Activated effector memory CD4-positive, alpha-beta T cell treated with Interleukin-2 at 50 U/mL for 16 hours (primary cell): ENCODE measurements at regions not wholly inside any gene's neighbourhood (a gene's known extent, or its start where the extent isn't known, plus 50 kb on each side); places are given as distances from the start of the nearest gene placed in this dataset.

ENCODE experiments used
- DNase-seq: peaks from one replicate; pipeline ENCODE4 v3.0.0-alpha.2; 2020

DNA sequence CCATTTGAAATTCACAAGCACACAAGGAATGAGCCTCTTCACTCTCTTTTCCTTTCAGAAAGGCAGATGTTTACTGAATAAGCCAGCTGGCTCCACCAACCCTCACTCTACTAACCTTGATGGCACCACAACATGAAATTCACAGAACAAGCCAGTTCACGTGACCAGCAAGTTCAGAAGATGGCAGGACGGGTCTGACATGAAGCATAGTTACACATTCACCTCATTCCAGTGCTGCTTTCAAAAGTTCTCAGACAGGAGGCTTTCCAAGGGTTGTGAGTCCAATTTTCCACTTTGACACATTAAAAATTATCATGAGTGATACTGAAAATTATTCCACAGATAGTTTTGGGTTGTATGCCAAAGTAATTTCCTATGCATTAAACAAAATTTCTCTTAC, 74.2 kb upstream of the MBOAT2 start:
- no peak for DNase-seq

DNA sequence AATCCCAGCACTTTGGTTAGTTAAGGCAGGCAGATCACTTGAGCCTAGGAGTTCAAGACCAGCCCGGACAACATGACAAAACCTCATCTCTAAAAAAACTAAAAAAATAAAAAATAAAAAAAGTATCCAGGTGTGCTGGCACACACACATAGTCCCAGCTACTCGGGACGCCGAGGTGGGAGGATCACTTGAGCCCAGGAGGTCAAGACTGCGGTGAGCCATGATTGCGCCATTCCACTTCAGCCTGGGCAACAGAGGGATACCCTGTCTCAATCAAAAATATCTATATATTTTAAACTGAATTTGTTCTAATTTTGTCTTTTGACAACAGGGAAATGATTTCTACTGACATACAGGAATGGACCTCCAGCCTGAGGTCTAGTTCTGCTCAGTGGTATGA, 73.3 kb upstream of the MBOAT2 start:
- DNase-seq, result no peak

DNA sequence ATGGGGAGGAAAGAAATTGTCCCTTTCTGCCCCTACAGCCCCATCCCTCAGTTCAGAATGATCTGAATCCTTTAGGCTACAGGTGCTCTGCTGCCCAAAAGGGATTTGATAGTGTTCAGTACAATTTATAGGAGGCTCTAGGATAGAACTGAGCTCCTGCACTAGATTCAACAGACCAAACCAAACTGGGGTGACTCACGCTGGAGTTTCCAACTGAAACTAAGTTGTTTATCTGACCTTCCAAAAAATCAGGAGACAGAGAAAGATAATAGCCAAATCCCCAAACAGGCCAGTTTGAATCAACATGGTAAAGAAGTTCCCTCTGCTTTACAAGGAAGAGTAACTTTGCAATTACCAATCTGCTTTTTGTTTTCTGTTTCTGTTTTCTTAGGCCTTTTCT, 72.7 kb upstream of the MBOAT2 start:
- no peak for DNase-seq

DNA sequence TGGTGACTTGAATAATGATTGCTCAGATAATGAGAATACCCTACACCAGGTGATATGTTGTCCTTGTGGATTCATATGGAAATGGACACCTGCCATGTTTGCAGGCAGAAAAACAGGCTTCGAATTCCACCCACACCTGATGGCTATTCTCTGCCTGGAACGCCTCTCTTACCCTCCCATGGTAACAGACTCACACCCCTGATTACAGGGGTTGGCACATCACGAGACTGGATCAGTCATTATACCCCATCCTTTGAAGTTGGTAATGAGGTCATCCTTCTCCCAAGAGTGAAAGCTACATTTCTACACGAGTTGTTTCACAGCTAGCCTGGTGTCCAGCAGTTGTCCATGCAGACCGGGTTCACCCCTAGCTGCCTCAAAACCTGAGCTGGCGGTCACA, 71.4 kb upstream of the MBOAT2 start:
- DNase-seq, result no peak

DNA sequence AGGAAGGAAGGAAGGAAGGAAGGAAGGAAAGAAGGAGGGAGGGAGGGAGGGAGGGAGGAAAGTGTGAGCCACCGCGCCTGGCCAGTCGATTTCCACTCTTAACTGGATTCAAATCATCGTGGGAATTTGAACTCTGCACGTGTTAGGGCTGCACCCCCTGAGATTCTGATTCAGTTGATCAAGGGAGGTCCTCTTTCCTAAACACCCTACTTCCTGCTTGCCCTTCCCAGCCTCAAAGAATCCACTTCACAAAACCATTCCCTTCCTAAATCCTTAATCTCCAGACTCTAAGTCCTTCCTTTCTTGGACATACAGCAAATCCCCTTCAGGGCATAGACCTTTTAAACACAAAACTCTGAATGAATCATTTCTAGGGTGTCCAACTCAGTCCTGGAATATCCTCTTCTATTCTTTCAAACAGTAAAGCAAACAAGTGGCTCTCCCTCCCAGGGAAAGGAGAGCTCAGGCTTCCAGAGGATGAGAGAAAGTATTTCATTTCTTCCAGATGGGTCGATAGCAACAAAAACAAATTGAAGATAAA, 68.2 kb upstream of the MBOAT2 start:
- DNase-seq, result no peak

DNA sequence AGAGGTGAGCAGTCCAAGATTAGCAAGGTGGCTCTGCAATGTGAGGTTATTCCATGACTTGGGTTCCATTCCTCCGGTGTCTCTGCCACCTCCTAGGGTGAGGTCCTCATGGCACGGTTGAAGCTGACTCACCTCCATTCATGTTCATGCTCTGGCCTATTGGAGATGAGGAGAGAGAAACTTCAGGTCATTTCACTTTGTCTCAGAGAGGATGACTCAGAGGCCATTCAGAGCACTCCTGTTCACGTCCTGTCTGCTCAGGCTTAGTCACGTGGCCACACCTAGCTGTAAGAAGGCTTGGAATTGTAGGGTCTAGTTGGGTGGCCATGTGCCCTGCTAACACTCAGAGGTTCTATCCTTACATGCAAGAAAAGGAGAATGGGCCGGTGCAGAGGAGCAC, 67.5 kb upstream of the MBOAT2 start:
- no peak for DNase-seq

DNA sequence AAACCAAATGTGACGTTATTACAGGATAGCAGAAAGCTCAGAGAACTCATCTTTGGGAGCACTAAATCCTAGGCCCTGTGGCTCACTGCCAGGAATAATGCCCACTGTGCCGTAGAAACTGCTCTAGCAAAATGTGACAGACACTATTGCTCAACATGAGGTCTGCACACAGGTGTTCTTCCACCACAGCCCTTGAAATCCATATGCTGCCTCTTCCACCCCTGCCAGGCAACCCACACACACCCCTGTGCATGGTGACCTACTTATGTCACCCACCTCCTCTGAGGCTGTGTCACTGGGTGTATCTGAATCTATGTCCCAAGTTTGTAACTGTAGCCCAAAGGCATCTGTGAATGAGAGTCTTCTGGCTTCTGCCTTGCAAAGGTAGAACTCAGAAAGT, 66.1 kb upstream of the MBOAT2 start:
- DNase-seq, result no peak

DNA sequence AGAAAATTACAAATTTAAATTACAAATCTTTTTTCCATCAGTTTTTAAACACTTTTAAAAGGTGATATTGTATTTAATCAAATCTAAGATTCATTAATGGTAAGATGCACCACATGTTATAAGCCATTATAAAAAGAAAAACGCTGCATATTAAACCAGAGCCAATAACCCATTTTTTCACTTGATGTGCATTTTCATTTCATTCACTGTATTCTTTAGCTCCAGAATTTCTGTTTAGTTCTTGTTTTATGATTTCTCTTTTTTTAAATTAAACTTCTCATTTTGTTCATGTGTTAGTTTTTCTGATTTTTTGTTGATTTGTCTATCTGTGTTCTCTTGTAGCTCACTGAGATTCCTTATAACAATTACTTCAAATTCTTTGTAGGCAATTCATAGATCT, 62.4 kb upstream of the MBOAT2 start:
- no peak for DNase-seq

- no peak for DNase-seq
Observed at GRCh38 chr2:9063023-9063606, 59.6 kb upstream of the MBOAT2 start.

DNA sequence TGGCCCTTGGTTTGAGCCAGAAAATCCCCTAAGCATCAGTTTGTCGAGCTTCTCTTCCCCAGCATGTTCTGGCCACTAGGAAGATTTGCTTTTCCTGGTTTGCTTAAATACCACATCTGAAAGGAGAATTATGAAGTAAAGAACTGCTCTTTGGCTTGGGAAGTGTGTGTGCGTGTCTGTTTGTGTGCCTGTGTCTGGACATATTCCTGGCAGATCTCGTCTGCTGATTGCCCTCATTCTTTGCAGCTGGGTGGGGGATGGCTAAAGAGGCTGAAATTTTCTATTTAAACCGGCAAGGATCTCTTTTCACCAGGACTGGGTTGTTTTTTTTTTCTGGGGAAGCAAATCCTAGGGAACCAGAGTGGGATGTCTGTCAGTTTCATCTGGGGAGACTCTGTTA, 57.3 kb upstream of the MBOAT2 start:
- no peak for DNase-seq

GRCh38 chr2:9057939-9058761, 54.7 kb upstream of the MBOAT2 start:
- DNase-seq, result no peak

- DNase-seq, result no peak
Observed at GRCh38 chr2:9055471-9055870, 52.0 kb upstream of the MBOAT2 start.

GRCh38 chr2:9053534-9053931, 50.0 kb upstream of the MBOAT2 start:
- no peak for DNase-seq
